HAP-1 (cell line): ENCODE measurements at regions not wholly inside any gene's neighbourhood (a gene's known extent, or its start where the extent isn't known, plus 50 kb on each side); places are given as distances from the start of the nearest gene placed in this dataset.

Source experiments
- DNase-seq, 2 experiments: peaks; one replicate each; pipeline ENCODE4 v3.0.0-alpha.2; 2016 to 2020; ENCODE audit warnings: low spot score in 2 of 2
- H3K27me3 ChIP-seq: fragments of 250-450 bp; sonication (Bioruptor Pico); 2 replicates; pipeline ENCODE4 v1.5.1; 2020; ENCODE audit warnings: low read depth, mild to moderate bottlenecking, moderate library complexity
- H3K36me3 ChIP-seq: fragments of 250-450 bp; sonication (Bioruptor Pico); replicated peaks from 2 replicates; pipeline ENCODE4 v1.5.1; 2020; ENCODE audit warnings: mild to moderate bottlenecking
- H3K4me1 ChIP-seq: fragments of 250-450 bp; sonication (Bioruptor Pico); 2 replicates; pipeline ENCODE4 v1.5.1; 2020; ENCODE audit warnings: mild to moderate bottlenecking
- H3K4me3 ChIP-seq: fragments of 250-450 bp; sonication (Bioruptor Pico); 2 replicates; pipeline ENCODE4 v1.5.1; 2020; ENCODE audit warnings: mild to moderate bottlenecking, moderate library complexity
- H3K9me3 ChIP-seq: fragments of 250-450 bp; sonication (Bioruptor Pico); 2 replicates; pipeline ENCODE4 v1.5.1; 2020; ENCODE audit warnings: mild to moderate bottlenecking, moderate library complexity
- in situ Hi-C: fragments of 300-500 bp; cut with MboI; formaldehyde crosslinking; loops from 3 replicates; pipeline ENCODE4 v1.14.3; 2020; ENCODE audit warnings: low sequenced_read_pairs, inconsistent platforms, mixed read lengths

DNA sequence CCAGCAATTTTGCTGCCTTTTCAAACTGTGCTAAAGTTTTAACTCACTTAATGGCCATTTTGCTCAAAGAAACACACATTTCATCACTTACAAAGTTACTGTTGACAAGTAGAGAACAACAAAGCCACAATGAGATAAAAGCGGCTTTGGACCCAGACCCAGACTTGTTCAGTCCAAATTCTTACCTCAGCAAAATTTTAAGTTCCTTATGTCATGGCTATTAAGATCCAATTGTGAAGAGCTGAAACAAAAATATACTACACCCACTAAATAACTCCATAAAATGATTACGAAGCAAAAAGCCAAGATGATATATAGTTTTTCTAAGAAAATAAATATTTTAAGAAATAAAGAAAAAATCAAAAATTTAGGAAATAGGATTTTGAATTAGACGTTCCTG is 137.0 kb upstream of the INPP4B start:
- no peak for DNase-seq
- in situ Hi-C loops: no loop called here
- H3K36me3 ChIP-seq: no peaks in the 10 kb centered on the region
- H3K27me3 ChIP-seq: peaks cover 24% of the 10 kb centered on the region
- no peak overlapping the region for H3K4me3 ChIP-seq
- no peaks in the 10 kb centered on the region for H3K9me3 ChIP-seq
- no peaks in the 10 kb centered on the region for H3K4me1 ChIP-seq

DNA sequence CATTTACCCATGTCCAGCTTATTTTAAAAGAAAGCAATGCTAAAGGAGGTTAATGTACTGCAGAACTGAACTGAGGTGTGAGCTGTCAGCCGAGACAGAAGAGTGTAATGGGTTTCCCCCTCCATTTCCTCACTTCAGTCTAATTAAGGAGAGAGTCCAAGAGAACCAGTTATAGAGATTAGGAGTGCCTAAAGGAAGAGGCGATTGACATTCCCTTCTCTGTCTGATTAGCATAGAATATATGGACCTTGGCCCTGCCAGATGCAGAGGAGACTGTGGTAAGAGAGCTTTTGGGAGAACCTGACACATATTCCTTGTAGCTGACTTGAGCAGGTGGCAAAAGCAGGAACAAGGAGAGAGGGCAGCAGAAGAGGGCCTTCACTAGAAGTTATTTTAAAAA is 137.5 kb upstream of the INPP4B start:
- DNase-seq: no peak
- in situ Hi-C loops: no loop called here
- no peaks in the 10 kb centered on the region for H3K9me3 ChIP-seq
- H3K4me1 ChIP-seq: no peaks in the 10 kb centered on the region
- no peaks in the 10 kb centered on the region for H3K36me3 ChIP-seq
- H3K27me3 ChIP-seq: peaks cover 24% of the 10 kb centered on the region
- H3K4me3 ChIP-seq: no peak overlapping the region

GRCh38 chr4:142984871-142985585 is 138.9 kb upstream of the INPP4B start:
- peak; percentile 9 to 17 for DNase-seq
- H3K4me1 ChIP-seq: no peaks in the 10 kb centered on the region
- in situ Hi-C loops: no loop called here

DNA sequence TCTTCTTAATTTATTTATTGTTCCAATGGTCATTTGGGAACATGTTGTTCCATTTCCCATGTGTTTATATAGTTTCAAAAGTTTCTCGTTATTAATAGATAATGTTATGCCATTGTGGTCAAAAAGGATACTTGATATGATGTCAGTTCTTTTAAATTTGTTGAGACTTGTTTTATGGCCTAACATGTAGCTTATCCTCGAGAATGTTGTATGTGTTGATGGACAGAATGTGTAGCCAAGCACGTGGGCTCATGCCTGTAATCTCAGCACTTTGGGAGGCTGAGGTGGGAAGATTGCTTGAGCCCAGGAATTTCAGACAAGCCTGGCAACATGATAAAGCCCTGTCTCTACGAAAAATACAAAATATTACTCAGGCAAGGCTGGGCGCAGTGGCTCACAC is 168.5 kb upstream of the USP38 start:
- DNase-seq: no peak
- H3K9me3 ChIP-seq: no peaks in the 10 kb centered on the region
- no peaks in the 10 kb centered on the region for H3K36me3 ChIP-seq
- in situ Hi-C loops: no loop called here
- no peaks in the 10 kb centered on the region for H3K4me1 ChIP-seq
- no peak overlapping the region for H3K4me3 ChIP-seq
- no peaks in the 10 kb centered on the region for H3K27me3 ChIP-seq

More at GRCh38 chr4:142984871-142985585, 138.9 kb upstream of the INPP4B start:
- H3K9me3 ChIP-seq: no peaks in the 10 kb centered on the region
- H3K4me3 ChIP-seq: no peak overlapping the region
- no peaks in the 10 kb centered on the region for H3K36me3 ChIP-seq
- H3K27me3 ChIP-seq: peaks cover 22% of the 10 kb centered on the region

DNA sequence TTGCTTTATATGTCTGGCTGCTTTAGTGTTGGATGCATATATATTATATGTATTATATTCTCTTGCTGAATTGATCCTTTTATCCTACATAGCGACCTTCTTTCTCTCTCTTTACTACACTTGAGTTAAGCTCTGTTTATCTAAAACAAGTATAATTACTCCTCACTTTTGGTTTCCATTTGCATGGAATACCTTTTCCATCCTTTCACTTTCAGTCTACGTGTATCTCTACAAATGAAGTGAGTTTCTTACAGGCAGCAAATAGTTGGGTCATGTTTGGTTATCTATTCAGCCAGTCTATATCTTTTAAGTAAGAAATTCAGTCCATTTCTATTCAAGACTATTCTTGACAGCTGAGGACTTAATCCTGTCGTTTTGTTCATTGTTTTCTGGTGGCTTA is 167.5 kb upstream of the USP38 start:
- no peaks in the 10 kb centered on the region for H3K27me3 ChIP-seq
- H3K4me1 ChIP-seq: no peaks in the 10 kb centered on the region
- no peaks in the 10 kb centered on the region for H3K9me3 ChIP-seq
- in situ Hi-C loops: no loop called here
- no peaks in the 10 kb centered on the region for H3K36me3 ChIP-seq
- H3K4me3 ChIP-seq: no peak overlapping the region
- no peak for DNase-seq

DNA sequence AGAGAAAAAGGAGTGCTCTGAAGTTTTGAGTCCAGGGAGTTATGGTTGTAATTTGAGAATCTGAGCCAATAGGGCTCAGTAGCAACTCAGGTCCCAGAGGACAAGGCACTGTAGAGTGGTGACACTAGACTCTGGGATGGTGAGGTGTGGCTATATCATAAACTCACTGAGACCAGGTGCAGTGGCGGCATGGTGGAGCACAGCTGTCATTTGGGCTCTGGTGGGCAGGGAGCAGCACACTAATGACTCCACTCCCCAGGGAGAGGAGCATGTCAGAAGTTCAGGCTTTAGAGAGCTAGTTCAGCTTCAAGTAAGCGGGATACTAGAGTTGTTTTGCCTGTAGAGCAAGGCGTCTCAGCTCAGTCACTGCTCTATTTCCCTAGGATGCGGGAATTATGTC is 165.4 kb upstream of the USP38 start:
- H3K4me3 ChIP-seq: no peak overlapping the region
- no peaks in the 10 kb centered on the region for H3K4me1 ChIP-seq
- no peaks in the 10 kb centered on the region for H3K27me3 ChIP-seq
- H3K9me3 ChIP-seq: no peaks in the 10 kb centered on the region
- DNase-seq: no peak
- in situ Hi-C loops: no loop called here
- no peaks in the 10 kb centered on the region for H3K36me3 ChIP-seq

GRCh38 chr4:143021384-143021783 is 163.3 kb upstream of the USP38 start:
- no peaks in the 10 kb centered on the region for H3K27me3 ChIP-seq
- no peaks in the 10 kb centered on the region for H3K4me1 ChIP-seq
- in situ Hi-C loops: no loop called here
- H3K36me3 ChIP-seq: no peaks in the 10 kb centered on the region
- no peak for DNase-seq
- no peak overlapping the region for H3K4me3 ChIP-seq
- H3K9me3 ChIP-seq: no peaks in the 10 kb centered on the region

DNA sequence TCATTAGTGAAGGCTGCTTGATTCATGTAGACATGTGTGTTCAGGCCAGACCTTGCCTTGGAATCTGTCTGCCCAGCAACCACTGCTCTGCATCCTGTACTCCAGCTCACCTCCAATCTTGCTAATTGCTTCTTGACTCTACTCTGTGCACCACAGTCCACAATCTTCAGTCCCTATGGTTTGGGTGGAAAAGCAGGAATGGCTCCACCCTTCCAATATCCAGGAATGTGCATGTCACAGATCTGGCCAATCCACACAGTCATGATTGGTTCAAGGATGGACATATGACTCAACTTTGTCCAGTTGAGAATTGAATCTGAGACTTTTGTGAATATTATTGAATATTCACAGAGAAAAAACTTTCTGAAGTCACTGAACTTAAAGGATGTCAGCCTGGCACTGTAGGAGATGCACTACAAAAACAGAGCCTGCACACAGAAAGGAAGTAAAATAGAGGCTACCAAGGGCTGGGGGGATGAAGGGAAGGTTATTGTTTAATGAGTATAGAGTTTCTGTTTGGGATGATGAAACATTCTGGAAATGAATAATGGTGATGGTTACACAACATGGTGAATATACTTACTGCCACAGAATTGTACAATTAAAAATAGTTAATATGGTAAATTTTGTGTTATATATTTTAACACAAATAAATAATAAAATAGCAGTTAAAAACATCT is 161.3 kb upstream of the USP38 start:
- Histone ChIP-seq H3K9me3 (no peaks in the 10 kb centered on the region; the same call in 1 of the 2 replicates), H3K27me3 (no peaks in the 10 kb centered on the region), H3K36me3 (no peaks in the 10 kb centered on the region), H3K4me1 (peaks cover 4% of the 10 kb centered on the region; the same call in 1 of the 2 replicates), H3K4me3 (no peak overlapping the region)
- in situ Hi-C loops: no loop called here
- no peak for DNase-seq

- in situ Hi-C loops: no loop called here
- H3K4me3 ChIP-seq: no peak overlapping the region
- H3K4me1 ChIP-seq: peaks cover 4% of the 10 kb centered on the region; the same call in 1 of the 2 replicates
- H3K9me3 ChIP-seq: no peaks in the 10 kb centered on the region; the same call in 1 of the 2 replicates
- H3K27me3 ChIP-seq: no peaks in the 10 kb centered on the region
- DNase-seq: no peak
- no peaks in the 10 kb centered on the region for H3K36me3 ChIP-seq
Measured at GRCh38 chr4:143025081-143025704, 159.5 kb upstream of the USP38 start.

GRCh38 chr4:143026459-143027170 is 158.1 kb upstream of the USP38 start:
- no peaks in the 10 kb centered on the region for H3K27me3 ChIP-seq
- H3K9me3 ChIP-seq: no peaks in the 10 kb centered on the region; the same call in 1 of the 2 replicates
- H3K4me3 ChIP-seq: no peak overlapping the region
- in situ Hi-C loops: no loop called here
- H3K36me3 ChIP-seq: no peaks in the 10 kb centered on the region
- H3K4me1 ChIP-seq: peaks cover 4% of the 10 kb centered on the region; the same call in 1 of the 2 replicates
- no peak for DNase-seq

GRCh38 chr4:143035661-143036060 is 149.1 kb upstream of the USP38 start:
- Histone ChIP-seq H3K36me3 (no peaks in the 10 kb centered on the region), H3K27me3 (0 out of 2 replicates have a peak, but pooled peaks cover 3% of the 10 kb centered on the region), H3K4me3 (no peak overlapping the region), H3K4me1 (no peaks in the 10 kb centered on the region), H3K9me3 (no peaks in the 10 kb centered on the region)
- in situ Hi-C loops: no loop called here
- peak in 1 of 2 experiments; percentile 68 for DNase-seq

DNA sequence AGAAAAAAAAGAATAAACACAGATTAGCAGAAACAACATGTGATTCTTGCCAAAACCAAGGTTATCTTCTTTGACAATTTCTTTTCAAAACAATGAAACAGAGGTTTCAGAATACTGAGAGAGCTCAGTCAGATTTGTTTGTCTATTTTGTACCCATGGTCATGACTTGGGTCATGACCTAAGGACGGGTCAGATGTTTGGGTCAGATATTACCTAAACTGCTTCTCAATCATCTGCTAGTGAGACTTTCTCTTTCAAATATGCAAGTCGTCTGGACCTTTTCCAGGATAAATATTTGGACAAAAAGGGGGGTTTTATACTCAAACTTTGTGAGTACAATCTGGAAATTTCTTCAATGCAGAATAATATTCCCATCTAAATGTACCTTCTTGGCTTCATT is 148.3 kb upstream of the USP38 start:
- no peaks in the 10 kb centered on the region for H3K9me3 ChIP-seq
- no peaks in the 10 kb centered on the region for H3K36me3 ChIP-seq
- H3K4me3 ChIP-seq: no peak overlapping the region
- no peak for DNase-seq
- H3K27me3 ChIP-seq: 0 out of 2 replicates have a peak, but pooled peaks cover 3% of the 10 kb centered on the region
- in situ Hi-C loops: no loop called here
- no peaks in the 10 kb centered on the region for H3K4me1 ChIP-seq

GRCh38 chr4:143046454-143046853 is 138.3 kb upstream of the USP38 start:
- in situ Hi-C loops: no loop called here
- no peak overlapping the region for H3K4me3 ChIP-seq
- H3K27me3 ChIP-seq: peaks cover 4% of the 10 kb centered on the region; the same call in 1 of the 2 replicates
- H3K9me3 ChIP-seq: no peaks in the 10 kb centered on the region
- H3K4me1 ChIP-seq: no peaks in the 10 kb centered on the region
- no peak for DNase-seq
- H3K36me3 ChIP-seq: no peaks in the 10 kb centered on the region
